ENCODE measurements at regions not wholly inside any gene's neighbourhood (a gene's known extent, or its start where the extent isn't known, plus 50 kb on each side); places are given as distances from the start of the nearest gene placed in this dataset.

GRCh38 chr10:23525406-23525805 lies 86.5 kb downstream of the OTUD1 start:
- Mint-ChIP-seq H3K36me3 (ENCODE audit: low read depth) (no peaks in the 10 kb centered on the region), H3K4me3 (no peak overlapping the region), H3K9me3 (no peaks in the 10 kb centered on the region), H3K27me3 (ENCODE audit: low read depth) (peaks cover 34% of the 10 kb centered on the region), H3K27ac (no peak overlapping the region), H3K4me1 (peaks cover 10% of the 10 kb centered on the region)
- peak in 2 of 3 experiments; percentile 13 to 24 for TF ChIP-seq CTCF (IDR thresholded peaks at IDR 0.05; ENCODE audit: unreplicated experiment in 3 of 3)

- H3K36me3 Mint-ChIP-seq (ENCODE audit: low read depth) = no peaks in the 10 kb centered on the region
- peaks cover 35% of the 10 kb centered on the region for H3K27me3 Mint-ChIP-seq (ENCODE audit: low read depth)
- H3K4me1 Mint-ChIP-seq = peaks cover 10% of the 10 kb centered on the region
- no peak overlapping the region for H3K4me3 Mint-ChIP-seq
- H3K9me3 Mint-ChIP-seq = no peaks in the 10 kb centered on the region
- H3K27ac Mint-ChIP-seq = no peak overlapping the region
- no peak for TF ChIP-seq CTCF (IDR thresholded peaks at IDR 0.05; ENCODE audit: unreplicated experiment in 3 of 3)
Observed at GRCh38 chr10:23528419-23528818, 89.5 kb downstream of the OTUD1 start.

- Mint-ChIP-seq H3K36me3 (ENCODE audit: low read depth) (no peaks in the 10 kb centered on the region), H3K27ac (peak overlapping the region in 2 of 3 experiments; percentile 65 to 75), H3K4me1 (peaks cover 10% of the 10 kb centered on the region), H3K9me3 (no peaks in the 10 kb centered on the region), H3K27me3 (ENCODE audit: low read depth) (peaks cover 36% of the 10 kb centered on the region), H3K4me3 (no peak overlapping the region)
- no peak for TF ChIP-seq CTCF (IDR thresholded peaks at IDR 0.05; ENCODE audit: unreplicated experiment in 3 of 3)
Observed at GRCh38 chr10:23529625-23530024, 90.8 kb downstream of the OTUD1 start.

GRCh38 chr10:23530079-23530478 lies 91.2 kb downstream of the OTUD1 start:
- Mint-ChIP-seq H3K27ac (no peak overlapping the region), H3K9me3 (no peaks in the 10 kb centered on the region), H3K4me3 (no peak overlapping the region), H3K36me3 (ENCODE audit: low read depth) (no peaks in the 10 kb centered on the region), H3K27me3 (ENCODE audit: low read depth) (peaks cover 39% of the 10 kb centered on the region), H3K4me1 (peaks cover 10% of the 10 kb centered on the region)
- TF ChIP-seq CTCF (IDR thresholded peaks at IDR 0.05; ENCODE audit: unreplicated experiment in 3 of 3) = peak; percentile 35 to 60 (median 36)

- peaks cover 28% of the 10 kb centered on the region for H3K27me3 Mint-ChIP-seq (ENCODE audit: low read depth)
- peaks cover 9% of the 10 kb centered on the region for H3K4me1 Mint-ChIP-seq
- no peaks in the 10 kb centered on the region for H3K36me3 Mint-ChIP-seq (ENCODE audit: low read depth)
- no peak overlapping the region for H3K4me3 Mint-ChIP-seq
- no peak for TF ChIP-seq CTCF (IDR thresholded peaks at IDR 0.05; ENCODE audit: unreplicated experiment in 3 of 3)
- H3K9me3 Mint-ChIP-seq = no peaks in the 10 kb centered on the region
- no peak overlapping the region for H3K27ac Mint-ChIP-seq
Observed at GRCh38 chr10:23533212-23533611, 94.3 kb downstream of the OTUD1 start.

- Mint-ChIP-seq H3K36me3 (ENCODE audit: low read depth) (no peaks in the 10 kb centered on the region), H3K4me3 (no peak overlapping the region), H3K27me3 (ENCODE audit: low read depth) (peaks cover 28% of the 10 kb centered on the region), H3K27ac (no peak overlapping the region), H3K4me1 (peaks cover 3% of the 10 kb centered on the region), H3K9me3 (no peaks in the 10 kb centered on the region)
- TF ChIP-seq CTCF (IDR thresholded peaks at IDR 0.05; ENCODE audit: unreplicated experiment in 3 of 3) = no peak
Observed at GRCh38 chr10:23534326-23534725, 95.5 kb downstream of the OTUD1 start.

All from nephron (organoid).